Sigmoid colon (tissue), 4 donors: ENCODE measurements at regions not wholly inside any gene's neighbourhood (a gene's known extent, or its start where the extent isn't known, plus 50 kb on each side); places are given as distances from the start of the nearest gene placed in this dataset.

Source experiments
- CTCF ChIP-seq, 4 experiments: fragments of 450-650 bp in 3 of 4; fragments of 200-600 bp in 1 of 4; IDR thresholded peaks; one replicate each; pipeline ENCODE4 v1.5.1; 2016 to 2019; ENCODE audit warnings: antibody characterized with exemption in 4 of 4, mild to moderate bottlenecking in 3 of 4, moderate library complexity in 2 of 4
- POLR2AphosphoS5 ChIP-seq, 4 donors: sonication (generic); formaldehyde crosslinking; IDR thresholded peaks; one replicate each; pipeline ENCODE4 v1.6.1; 2017; ENCODE audit warnings: antibody characterized with exemption in 4 of 4

- no peak for TF ChIP-seq CTCF (IDR thresholded peaks at IDR 0.05)
- TF ChIP-seq POLR2AphosphoS5 (IDR thresholded peaks at IDR 0.05) = no peak
These were observed 228.5 kb downstream of the CDCA7 start for GRCh38 chr2:173583196-173583595.
